Stimulated activated CD4-positive, alpha-beta T cell treated with anti-CD3 and anti-CD28 coated beads, TNF-alpha, amount 100 ng/mL, for 1 hour (primary cell): ENCODE measurements at regions not wholly inside any gene's neighbourhood (a gene's known extent, or its start where the extent isn't known, plus 50 kb on each side); places are given as distances from the start of the nearest gene placed in this dataset.

Experiments
- DNase-seq, 3 donors: peaks; one replicate each; pipeline ENCODE4 v3.0.0-alpha.2; 2020; ENCODE audit warnings: low read depth in 3 of 3, low spot score in 1 of 3

- no peak for DNase-seq
Observed at GRCh38 chr13:21757763-21758162, 86.9 kb downstream of the FGF9 start.

- no peak for DNase-seq
Observed at GRCh38 chr13:21758441-21758840, 87.6 kb downstream of the FGF9 start.

GRCh38 chr13:21759463-21759862 is 88.6 kb downstream of the FGF9 start:
- DNase-seq, result no peak

- DNase-seq, result no peak
Observed at GRCh38 chr13:21759911-21760310, 89.0 kb downstream of the FGF9 start.

GRCh38 chr13:21761770-21762169 is 90.9 kb downstream of the FGF9 start:
- DNase-seq, result no peak

GRCh38 chr13:21762512-21762911 is 91.6 kb downstream of the FGF9 start:
- DNase-seq, result no peak

- no peak for DNase-seq
Observed at GRCh38 chr13:21767032-21767431, 96.2 kb downstream of the FGF9 start.

- no peak for DNase-seq
Observed at GRCh38 chr13:21771075-21771474, 100.2 kb downstream of the FGF9 start.

- DNase-seq, result no peak
Observed at GRCh38 chr13:21777166-21777565, 106.3 kb downstream of the FGF9 start.

- DNase-seq, result no peak
Observed at GRCh38 chr13:21777813-21778212, 106.9 kb downstream of the FGF9 start.

GRCh38 chr13:21782736-21783135 is 111.9 kb downstream of the FGF9 start:
- no peak for DNase-seq

GRCh38 chr13:21785990-21786389 is 115.1 kb downstream of the FGF9 start:
- no peak for DNase-seq

- no peak for DNase-seq
Observed at GRCh38 chr13:21796066-21796465, 125.2 kb downstream of the FGF9 start.

- DNase-seq, result no peak
Observed at GRCh38 chr13:21796775-21797514, 126.1 kb downstream of the FGF9 start.

GRCh38 chr13:21797736-21798135 is 126.9 kb downstream of the FGF9 start:
- no peak for DNase-seq

- DNase-seq, result no peak
Observed at GRCh38 chr13:21798181-21798580, 127.3 kb downstream of the FGF9 start.

- no peak for DNase-seq
Observed at GRCh38 chr13:21799671-21800070, 128.8 kb downstream of the FGF9 start.

- DNase-seq, result no peak
Observed at GRCh38 chr13:21800837-21801616, 130.2 kb downstream of the FGF9 start.

- DNase-seq, result no peak
Observed at GRCh38 chr13:21805733-21806132, 134.9 kb downstream of the FGF9 start.

- DNase-seq, result no peak
Observed at GRCh38 chr13:21812192-21812626, 141.3 kb downstream of the FGF9 start.

- no peak for DNase-seq
Observed at GRCh38 chr13:21813110-21813509, 142.2 kb downstream of the FGF9 start.

GRCh38 chr13:21813844-21814243 is 143.0 kb downstream of the FGF9 start:
- no peak for DNase-seq

GRCh38 chr13:21814604-21815003 is 143.7 kb downstream of the FGF9 start:
- no peak for DNase-seq
